ENCODE measurements at regions not wholly inside any gene's neighbourhood (a gene's known extent, or its start where the extent isn't known, plus 50 kb on each side); places are given as distances from the start of the nearest gene placed in this dataset.

- H3K4me1 ChIP-seq (ENCODE audit: control insufficient read depth, extremely low read depth, insufficient read depth, low read length), result no peaks in the 10 kb centered on the region
- H3K4me2 ChIP-seq (ENCODE audit: control insufficient read depth, extremely low read depth, insufficient read depth, low read depth, low read length), result no peak overlapping the region
- no peak for DNase-seq (ENCODE audit: low read depth, low spot score)
- dilution Hi-C loops (cut with MboI; ENCODE audit: extremely low pct_ligation_motif_present, low sequenced_read_pairs), result no loop called here
- no peaks in the 10 kb centered on the region for H3K27me3 ChIP-seq (ENCODE audit: control insufficient read depth, extremely low read depth, insufficient read depth, low read length)
- H3K9me3 ChIP-seq (ENCODE audit: control insufficient read depth, low read depth, low read length), result no peaks in the 10 kb centered on the region
- H3K9ac ChIP-seq (ENCODE audit: control insufficient read depth, extremely low read depth, insufficient read depth, low read length), result no peak overlapping the region
- H2AFZ ChIP-seq (ENCODE audit: control insufficient read depth, low read length), result no peak overlapping the region
- H3K27ac ChIP-seq (ENCODE audit: control insufficient read depth, insufficient read depth, low read length), result no peak overlapping the region
- FAIRE-seq, result no peak
- TF ChIP-seq CTCF (optimal IDR thresholded peaks at IDR 0.05 in 1 of 3, IDR thresholded peaks at IDR 0.05 in 1 of 3, conservative IDR thresholded peaks at IDR 0.05 in 1 of 3; ENCODE audit: extremely low read depth in 1 of 3, insufficient read depth in 2 of 3, low read length in 3 of 3), result no peak
- no peak for TF ChIP-seq EZH2 (IDR thresholded peaks at IDR 0.05; ENCODE audit: low read length)
- no peaks in the 10 kb centered on the region for H3K36me3 ChIP-seq (ENCODE audit: control insufficient read depth in 2 of 2, extremely low read depth in 1 of 2, insufficient read depth in 2 of 2, low read length in 2 of 2)
- H3K4me3 ChIP-seq (ENCODE audit: control insufficient read depth in 2 of 3, extremely low read depth in 1 of 3, insufficient read depth in 2 of 3, low read depth in 1 of 3, low read length in 3 of 3), result no peak overlapping the region
- no peaks in the 10 kb centered on the region for H4K20me1 ChIP-seq (ENCODE audit: control insufficient read depth, extremely low read depth, insufficient read depth, low read length)
- H3K9me1 ChIP-seq (ENCODE audit: control insufficient read depth, extremely low read depth, insufficient read depth, low read length), result no peaks in the 10 kb centered on the region
- no peaks in the 10 kb centered on the region for H3K79me2 ChIP-seq (ENCODE audit: control insufficient read depth, insufficient read depth, low read length)
These were observed 129.0 kb upstream of the HMHB1 start for GRCh38 chr5:143682929-143683386.

- Histone ChIP-seq H3K27ac (ENCODE audit: control insufficient read depth, insufficient read depth, low read length) (no peak overlapping the region), H3K9me1 (ENCODE audit: control insufficient read depth, extremely low read depth, insufficient read depth, low read length) (no peaks in the 10 kb centered on the region), H2AFZ (ENCODE audit: control insufficient read depth, low read length) (no peak overlapping the region), H3K27me3 (ENCODE audit: control insufficient read depth, extremely low read depth, insufficient read depth, low read length) (no peaks in the 10 kb centered on the region), H3K4me1 (ENCODE audit: control insufficient read depth, extremely low read depth, insufficient read depth, low read length) (no peaks in the 10 kb centered on the region), H3K4me3 (ENCODE audit: control insufficient read depth in 2 of 3, extremely low read depth in 1 of 3, insufficient read depth in 2 of 3, low read depth in 1 of 3, low read length in 3 of 3) (no peak overlapping the region), H3K36me3 (ENCODE audit: control insufficient read depth in 2 of 2, extremely low read depth in 1 of 2, insufficient read depth in 2 of 2, low read length in 2 of 2) (no peaks in the 10 kb centered on the region), H3K4me2 (ENCODE audit: control insufficient read depth, extremely low read depth, insufficient read depth, low read depth, low read length) (no peak overlapping the region), H4K20me1 (ENCODE audit: control insufficient read depth, extremely low read depth, insufficient read depth, low read length) (no peaks in the 10 kb centered on the region), H3K79me2 (ENCODE audit: control insufficient read depth, insufficient read depth, low read length) (no peaks in the 10 kb centered on the region), H3K9me3 (ENCODE audit: control insufficient read depth, low read depth, low read length) (no peaks in the 10 kb centered on the region), H3K9ac (ENCODE audit: control insufficient read depth, extremely low read depth, insufficient read depth, low read length) (no peak overlapping the region)
- no peak for TF ChIP-seq EZH2 (IDR thresholded peaks at IDR 0.05; ENCODE audit: low read length)
- no peak for TF ChIP-seq CTCF (optimal IDR thresholded peaks at IDR 0.05 in 1 of 3, IDR thresholded peaks at IDR 0.05 in 1 of 3, conservative IDR thresholded peaks at IDR 0.05 in 1 of 3; ENCODE audit: extremely low read depth in 1 of 3, insufficient read depth in 2 of 3, low read length in 3 of 3)
- dilution Hi-C loops (cut with MboI; ENCODE audit: extremely low pct_ligation_motif_present, low sequenced_read_pairs), result no loop called here
- no peak for DNase-seq (ENCODE audit: low read depth, low spot score)
- no peak for FAIRE-seq
These were observed 129.6 kb upstream of the HMHB1 start for GRCh38 chr5:143682246-143682905.
